Lower leg skin (tissue), 3 donors: ENCODE measurements at regions not wholly inside any gene's neighbourhood (a gene's known extent, or its start where the extent isn't known, plus 50 kb on each side); places are given as distances from the start of the nearest gene placed in this dataset.

Source experiments
- CTCF ChIP-seq, 3 donors: fragments of 450-650 bp; IDR thresholded peaks; one replicate each; pipeline ENCODE4 v1.5.1; 2016; ENCODE audit warnings: antibody characterized with exemption in 3 of 3, mild to moderate bottlenecking in 3 of 3, moderate library complexity in 2 of 3
- POLR2A ChIP-seq, 2 donors: fragments of 450-650 bp; IDR thresholded peaks; one replicate each; pipeline ENCODE4 v1.6.1; 2016 to 2017; ENCODE audit warnings: antibody characterized with exemption in 2 of 2, mild to moderate bottlenecking in 1 of 2, moderate library complexity in 1 of 2

- TF ChIP-seq CTCF (IDR thresholded peaks at IDR 0.05), result no peak
- no peak for TF ChIP-seq POLR2A (IDR thresholded peaks at IDR 0.05)
Observed at GRCh38 chr12:87847147-87847546, 182.1 kb downstream of the C12orf50 start.
